ENCODE measurements at regions not wholly inside any gene's neighbourhood (a gene's known extent, or its start where the extent isn't known, plus 50 kb on each side); places are given as distances from the start of the nearest gene placed in this dataset.

DNA sequence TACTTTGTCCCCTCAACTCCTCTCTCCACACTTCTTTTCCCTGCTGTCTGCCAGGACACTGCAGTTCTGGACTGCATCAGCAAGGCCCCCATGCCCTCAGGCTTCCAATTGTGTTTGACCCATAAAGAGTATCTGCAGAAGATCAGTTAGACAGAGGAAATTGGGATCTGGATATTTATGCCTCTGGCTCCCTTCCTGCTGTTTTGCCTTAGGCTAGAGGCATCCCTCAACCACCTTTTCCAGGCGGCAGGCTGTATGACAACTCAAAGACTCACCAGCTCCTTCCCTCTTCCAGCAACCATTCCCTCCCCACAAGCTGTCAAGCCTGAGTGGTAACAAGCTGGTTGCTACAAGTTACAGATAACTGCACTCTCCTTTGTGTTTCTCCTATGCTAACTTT is 66.4 kb upstream of the NDP start:
- no peak overlapping the region for H3K27ac ChIP-seq (ENCODE audit: low read length)
- H3K27me3 ChIP-seq (ENCODE audit: control insufficient read depth, insufficient read depth, low read length): no peaks in the 10 kb centered on the region
- intact Hi-C loops (cut with micrococcal nuclease; ENCODE audit: unreplicated experiment): no loop called here
- no peak for TF ChIP-seq TCF7L2 (IDR thresholded peaks at IDR 0.05; ENCODE audit: low read depth, low read length)
- TF ChIP-seq, protein P1, sequence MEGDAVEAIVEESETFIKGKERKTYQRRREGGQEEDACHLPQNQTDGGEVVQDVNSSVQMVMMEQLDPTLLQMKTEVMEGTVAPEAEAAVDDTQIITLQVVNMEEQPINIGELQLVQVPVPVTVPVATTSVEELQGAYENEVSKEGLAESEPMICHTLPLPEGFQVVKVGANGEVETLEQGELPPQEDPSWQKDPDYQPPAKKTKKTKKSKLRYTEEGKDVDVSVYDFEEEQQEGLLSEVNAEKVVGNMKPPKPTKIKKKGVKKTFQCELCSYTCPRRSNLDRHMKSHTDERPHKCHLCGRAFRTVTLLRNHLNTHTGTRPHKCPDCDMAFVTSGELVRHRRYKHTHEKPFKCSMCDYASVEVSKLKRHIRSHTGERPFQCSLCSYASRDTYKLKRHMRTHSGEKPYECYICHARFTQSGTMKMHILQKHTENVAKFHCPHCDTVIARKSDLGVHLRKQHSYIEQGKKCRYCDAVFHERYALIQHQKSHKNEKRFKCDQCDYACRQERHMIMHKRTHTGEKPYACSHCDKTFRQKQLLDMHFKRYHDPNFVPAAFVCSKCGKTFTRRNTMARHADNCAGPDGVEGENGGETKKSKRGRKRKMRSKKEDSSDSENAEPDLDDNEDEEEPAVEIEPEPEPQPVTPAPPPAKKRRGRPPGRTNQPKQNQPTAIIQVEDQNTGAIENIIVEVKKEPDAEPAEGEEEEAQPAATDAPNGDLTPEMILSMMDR (IDR thresholded peaks at IDR 0.05): no peak
- TF ChIP-seq, protein P2, sequence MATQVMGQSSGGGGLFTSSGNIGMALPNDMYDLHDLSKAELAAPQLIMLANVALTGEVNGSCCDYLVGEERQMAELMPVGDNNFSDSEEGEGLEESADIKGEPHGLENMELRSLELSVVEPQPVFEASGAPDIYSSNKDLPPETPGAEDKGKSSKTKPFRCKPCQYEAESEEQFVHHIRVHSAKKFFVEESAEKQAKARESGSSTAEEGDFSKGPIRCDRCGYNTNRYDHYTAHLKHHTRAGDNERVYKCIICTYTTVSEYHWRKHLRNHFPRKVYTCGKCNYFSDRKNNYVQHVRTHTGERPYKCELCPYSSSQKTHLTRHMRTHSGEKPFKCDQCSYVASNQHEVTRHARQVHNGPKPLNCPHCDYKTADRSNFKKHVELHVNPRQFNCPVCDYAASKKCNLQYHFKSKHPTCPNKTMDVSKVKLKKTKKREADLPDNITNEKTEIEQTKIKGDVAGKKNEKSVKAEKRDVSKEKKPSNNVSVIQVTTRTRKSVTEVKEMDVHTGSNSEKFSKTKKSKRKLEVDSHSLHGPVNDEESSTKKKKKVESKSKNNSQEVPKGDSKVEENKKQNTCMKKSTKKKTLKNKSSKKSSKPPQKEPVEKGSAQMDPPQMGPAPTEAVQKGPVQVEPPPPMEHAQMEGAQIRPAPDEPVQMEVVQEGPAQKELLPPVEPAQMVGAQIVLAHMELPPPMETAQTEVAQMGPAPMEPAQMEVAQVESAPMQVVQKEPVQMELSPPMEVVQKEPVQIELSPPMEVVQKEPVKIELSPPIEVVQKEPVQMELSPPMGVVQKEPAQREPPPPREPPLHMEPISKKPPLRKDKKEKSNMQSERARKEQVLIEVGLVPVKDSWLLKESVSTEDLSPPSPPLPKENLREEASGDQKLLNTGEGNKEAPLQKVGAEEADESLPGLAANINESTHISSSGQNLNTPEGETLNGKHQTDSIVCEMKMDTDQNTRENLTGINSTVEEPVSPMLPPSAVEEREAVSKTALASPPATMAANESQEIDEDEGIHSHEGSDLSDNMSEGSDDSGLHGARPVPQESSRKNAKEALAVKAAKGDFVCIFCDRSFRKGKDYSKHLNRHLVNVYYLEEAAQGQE (IDR thresholded peaks at IDR 0.05; ENCODE audit: insufficient read depth in 1 of 2, low read depth in 2 of 2, low read length in 1 of 2): no peak
- no peak for TF ChIP-seq SIN3A (IDR thresholded peaks at IDR 0.05; ENCODE audit: borderline replicate concordance, insufficient read depth, low read depth, low read length)
- TF ChIP-seq POLR2AphosphoS5 (IDR thresholded peaks at IDR 0.05; ENCODE audit: low read depth, low read length): no peak
- in situ Hi-C loops (cut with HindIII; ENCODE audit: low pct_unique_long_range_greater_than_20kb, low sequenced_read_pairs): no loop called here
- ChIA-PET CTCF (no interaction called here), POLR2A (no interaction called here)
- no peaks in the 10 kb centered on the region for H3K4me1 ChIP-seq (ENCODE audit: control insufficient read depth, insufficient read depth, low read length)
- H3K36me3 ChIP-seq (ENCODE audit: control insufficient read depth, insufficient read depth, low read length): no peaks in the 10 kb centered on the region
- BruUV-seq (replicated peaks): no TSS peak
- no peak for DNase-seq (ENCODE audit: low read depth, low spot score)
- H3K9me3 ChIP-seq (ENCODE audit: control insufficient read depth, insufficient read depth, low read depth, low read length): no peaks in the 10 kb centered on the region
- ATAC-seq: no peak
- no peak overlapping the region for H3K4me3 ChIP-seq (ENCODE audit: low read depth in 2 of 2, low read length in 2 of 2)

DNA sequence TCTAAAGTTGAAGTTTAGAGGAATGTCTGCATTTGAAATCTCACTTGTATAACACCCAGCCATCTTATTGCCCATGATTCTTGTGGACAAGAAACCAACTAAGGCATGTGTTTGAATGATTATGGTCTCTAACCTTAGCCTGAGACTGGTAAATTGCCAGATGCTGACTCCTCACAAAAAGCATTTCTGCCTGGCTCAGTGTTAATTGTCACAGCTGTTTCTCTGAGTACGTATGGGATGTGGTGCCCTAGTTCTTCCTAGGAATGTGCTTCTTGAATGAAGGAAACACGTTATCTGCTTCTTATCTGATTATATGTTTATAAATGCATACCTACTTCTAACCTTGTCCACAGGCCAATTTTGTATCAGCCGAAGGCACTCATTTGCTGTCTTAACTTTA is 63.1 kb upstream of the NDP start:
- Histone ChIP-seq H3K27ac (ENCODE audit: low read length) (no peak overlapping the region), H3K36me3 (ENCODE audit: control insufficient read depth, insufficient read depth, low read length) (no peaks in the 10 kb centered on the region), H3K9me3 (ENCODE audit: control insufficient read depth, insufficient read depth, low read depth, low read length) (no peaks in the 10 kb centered on the region), H3K4me3 (ENCODE audit: low read depth in 2 of 2, low read length in 2 of 2) (no peak overlapping the region), H3K4me1 (ENCODE audit: control insufficient read depth, insufficient read depth, low read length) (no peaks in the 10 kb centered on the region), H3K27me3 (ENCODE audit: control insufficient read depth, insufficient read depth, low read length) (no peaks in the 10 kb centered on the region)
- TF ChIP-seq, protein P2 (IDR thresholded peaks at IDR 0.05; ENCODE audit: insufficient read depth in 1 of 2, low read depth in 2 of 2, low read length in 1 of 2): no peak
- no peak for TF ChIP-seq SIN3A (IDR thresholded peaks at IDR 0.05; ENCODE audit: borderline replicate concordance, insufficient read depth, low read depth, low read length)
- TF ChIP-seq, protein P1 (IDR thresholded peaks at IDR 0.05): no peak
- no peak for TF ChIP-seq POLR2AphosphoS5 (IDR thresholded peaks at IDR 0.05; ENCODE audit: low read depth, low read length)
- TF ChIP-seq TCF7L2 (IDR thresholded peaks at IDR 0.05; ENCODE audit: low read depth, low read length): no peak
- in situ Hi-C loops (cut with HindIII; ENCODE audit: low pct_unique_long_range_greater_than_20kb, low sequenced_read_pairs): no loop called here
- ATAC-seq: no peak
- POLR2A ChIA-PET: no interaction called here
- CTCF ChIA-PET: no interaction called here
- intact Hi-C loops (cut with micrococcal nuclease; ENCODE audit: unreplicated experiment): no loop called here
- no peak for DNase-seq (ENCODE audit: low read depth, low spot score)
- no TSS peak for BruUV-seq (replicated peaks)

Data from Panc1 (cell line).